GM12878 (cell line): ENCODE measurements at regions not wholly inside any gene's neighbourhood (a gene's known extent, or its start where the extent isn't known, plus 50 kb on each side); places are given as distances from the start of the nearest gene placed in this dataset.

Experiments
- ATAC-seq: fragments of 200-7000 bp; cut with Tn5 transposase; 3 replicates; pipeline ENCODE4 v1.9.1; 2020; ENCODE audit warnings: mild to moderate bottlenecking, moderate library complexity
- BruUV-seq: library from RNA; stranded (reverse); fragments of 400-500 nt; replicated peaks from 2 replicates; lab custom pipeline; 2021; lab: Mats Ljungman, UMichigan
- CTCF ChIA-PET: fragments of 300-600 bp; sonication (Branson Sonifier 250); formaldehyde crosslinking; extraction: SDS; loops from one replicate; lab custom pipeline; 2021; ENCODE audit warnings: inconsistent platforms; lab: Yijun Ruan, JAX
- POLR2A ChIA-PET: fragments of 350-600 bp; formaldehyde crosslinking; extraction: SDS; loops from one replicate; lab custom pipeline; 2021; ENCODE audit warnings: inconsistent platforms; lab: Charles Lee
- RAD21 ChIA-PET: fragments of 300-600 bp; sonication (Branson Sonifier 250); formaldehyde crosslinking; loops from one replicate; lab custom pipeline; 2023; ENCODE audit warnings: antibody characterized with exemption; ENCODE audit not compliant: unreplicated experiment; lab: Charles Lee
- SMC1A ChIA-PET: fragments of 300-600 bp; sonication (Branson Sonifier 250); formaldehyde crosslinking; loops from one replicate; lab custom pipeline; 2023; ENCODE audit not compliant: unreplicated experiment, uncharacterized antibody; lab: Charles Lee
- DNase-seq: peaks from one replicate; pipeline ENCODE4 v3.0.0-alpha.2; 2011; ENCODE audit warnings: low read depth, low spot score
- FAIRE-seq: peaks from 3 replicates; lab custom pipeline; 2011; peaks lifted over from hg19 to GRCh38; lab: Jason Lieb, UNC
- H2AFZ ChIP-seq: 2 replicates; pipeline ENCODE4 v1.6.0; 2011; ENCODE audit warnings: low read depth, low read length, control low read depth; ENCODE audit not compliant: control insufficient read depth
- H3K27ac ChIP-seq: 2 replicates; pipeline ENCODE4 v1.5.1; 2011; ENCODE audit warnings: control low read depth; ENCODE audit not compliant: control insufficient read depth, insufficient read depth
- H3K27me3 ChIP-seq, 2 experiments: replicated peaks in 1 of 2; 2 replicates each; pipeline versions ENCODE4 v1.6.0 to v1.6.1; 2011; ENCODE audit warnings: low read length in 1 of 2; ENCODE audit not compliant: control insufficient read depth in 2 of 2, insufficient read depth in 2 of 2
- H3K36me3 ChIP-seq, 2 experiments: 2 replicates each; pipeline ENCODE4 v1.5.1; 2011; ENCODE audit warnings: low read length in 1 of 2; ENCODE audit not compliant: control insufficient read depth in 2 of 2, insufficient read depth in 2 of 2
- H3K4me1 ChIP-seq: 2 replicates; pipeline ENCODE4 v1.6.1; 2011; ENCODE audit warnings: mild to moderate bottlenecking, low read length, moderate library complexity, mixed read lengths; ENCODE audit not compliant: control insufficient read depth, insufficient read depth
- H3K4me2 ChIP-seq: 2 replicates; pipeline ENCODE4 v1.6.0; 2011; ENCODE audit warnings: control low read depth; ENCODE audit not compliant: control insufficient read depth, insufficient read depth
- H3K4me3 ChIP-seq: fragments of 200-600 bp; sonication (generic); 2 replicates; pipeline ENCODE4 v1.5.1; 2016
- H3K79me2 ChIP-seq: 2 replicates; pipeline ENCODE4 v1.6.0; 2011; ENCODE audit warnings: low read length; ENCODE audit not compliant: control insufficient read depth, insufficient read depth
- H3K9ac ChIP-seq: 2 replicates; pipeline ENCODE4 v1.8.0; 2011; ENCODE audit warnings: low read length, control low read depth, mixed read lengths; ENCODE audit not compliant: control insufficient read depth, insufficient read depth
- H3K9me3 ChIP-seq: replicated peaks from 3 replicates; pipeline ENCODE4 v1.5.1; 2011; ENCODE audit warnings: mild to moderate bottlenecking, low read length; ENCODE audit not compliant: control insufficient read depth, insufficient read depth
- H4K20me1 ChIP-seq: 2 replicates; pipeline ENCODE4 v1.6.0; 2011; ENCODE audit not compliant: control insufficient read depth, insufficient read depth
- BHLHE40 ChIP-seq, 2 experiments: fragments of 450-650 bp in 1 of 2; IDR thresholded peaks; 2 replicates each; pipeline ENCODE4 v1.6.1; 2011 to 2017; ENCODE audit warnings: low read depth in 2 of 2, borderline replicate concordance in 1 of 2, improper control_type of control experiment in 1 of 2, low read length in 1 of 2, mild to moderate bottlenecking in 1 of 2
- BRCA1 ChIP-seq: IDR thresholded peaks from 2 replicates; pipeline ENCODE4 v1.6.1; 2011; ENCODE audit warnings: low read depth, low read length, improper control_type of control experiment
- CBX5 ChIP-seq: sonication (generic); IDR thresholded peaks from 2 replicates; pipeline ENCODE4 v1.6.1; 2016; ENCODE audit warnings: low read depth, moderate library complexity, mild to moderate bottlenecking, inconsistent platforms
- MEF2A ChIP-seq: IDR thresholded peaks from 2 replicates; pipeline ENCODE4 v1.6.1; 2011; ENCODE audit warnings: low read depth, mild to moderate bottlenecking, low read length, moderate library complexity; ENCODE audit not compliant: insufficient read depth
- MEF2B ChIP-seq: fragments of 450-650 bp; IDR thresholded peaks from 2 replicates; pipeline ENCODE4 v1.6.1; 2018; ENCODE audit warnings: mild to moderate bottlenecking, moderate library complexity; ENCODE audit not compliant: partially characterized antibody, poor library complexity, severe bottlenecking
- NFIC ChIP-seq: IDR thresholded peaks from 2 replicates; pipeline ENCODE4 v1.6.1; 2012; ENCODE audit warnings: low read depth, mild to moderate bottlenecking, inconsistent platforms, low read length, moderate library complexity
- NR2F1 ChIP-seq: fragments of 450-650 bp; conservative IDR thresholded peaks from 2 replicates; pipeline ENCODE4 v1.6.1; 2017; ENCODE audit warnings: mild to moderate bottlenecking
- PAX8 ChIP-seq: fragments of 450-650 bp; IDR thresholded peaks from 2 replicates; pipeline ENCODE4 v1.6.1; 2017; ENCODE audit warnings: mild to moderate bottlenecking, moderate library complexity
- STAT1 ChIP-seq: fragments of 450-650 bp; conservative IDR thresholded peaks from 2 replicates; pipeline ENCODE4 v1.6.1; 2014; ENCODE audit warnings: antibody characterized with exemption, mild to moderate bottlenecking
- YY1 ChIP-seq: IDR thresholded peaks from 2 replicates; pipeline ENCODE4 v1.6.1; 2011; ENCODE audit warnings: low read depth, mild to moderate bottlenecking, low read length
- WGBS: methylation state at CpG from one replicate; pipeline ENCODE4 v1.1.6; 2016; ENCODE audit warnings: low lambda C conversion rate; ENCODE audit not compliant: insufficient replicate concordance, insufficient coverage; ENCODE audit errors: missing lambda C conversion rate; 5-methylcytosine and 5-hydroxymethylcytosine counted together
- in situ Hi-C: fragments of 300-500 bp; cut with MboI; formaldehyde crosslinking; loops from 9 replicates; pipeline ENCODE4 v1.14.3; 2018; ENCODE audit warnings: mixed read lengths
- intact Hi-C: fragments of 100-400 bp; cut with micrococcal nuclease; formaldehyde crosslinking; loops from one replicate; pipeline ENCODE4 v1.14.2; 2022; ENCODE audit not compliant: unreplicated experiment
- TF ChIP-seq, protein P1 (sequence below): IDR thresholded peaks from 2 replicates; pipeline ENCODE4 v1.6.1; 2012; ENCODE audit warnings: low read depth, low read length, improper control_type of control experiment
- TF ChIP-seq, protein P2 (sequence below): IDR thresholded peaks from 2 replicates; pipeline ENCODE4 v1.6.1; 2012; ENCODE audit warnings: low read depth, low read length, improper control_type of control experiment
- TF ChIP-seq, protein P3 (sequence below), 3 experiments: IDR thresholded peaks in 2 of 3; conservative IDR thresholded peaks in 1 of 3; 2 replicates each; pipeline ENCODE4 v1.5.1; 2011; ENCODE audit warnings: low read depth in 3 of 3, low read length in 3 of 3, mild to moderate bottlenecking in 3 of 3, control low read depth in 2 of 3, moderate library complexity in 2 of 3, inconsistent platforms in 1 of 3, mixed read lengths in 1 of 3; ENCODE audit not compliant: control insufficient read depth in 2 of 3, insufficient read depth in 1 of 3; ENCODE audit errors: extremely low read depth in 1 of 3

DNA sequence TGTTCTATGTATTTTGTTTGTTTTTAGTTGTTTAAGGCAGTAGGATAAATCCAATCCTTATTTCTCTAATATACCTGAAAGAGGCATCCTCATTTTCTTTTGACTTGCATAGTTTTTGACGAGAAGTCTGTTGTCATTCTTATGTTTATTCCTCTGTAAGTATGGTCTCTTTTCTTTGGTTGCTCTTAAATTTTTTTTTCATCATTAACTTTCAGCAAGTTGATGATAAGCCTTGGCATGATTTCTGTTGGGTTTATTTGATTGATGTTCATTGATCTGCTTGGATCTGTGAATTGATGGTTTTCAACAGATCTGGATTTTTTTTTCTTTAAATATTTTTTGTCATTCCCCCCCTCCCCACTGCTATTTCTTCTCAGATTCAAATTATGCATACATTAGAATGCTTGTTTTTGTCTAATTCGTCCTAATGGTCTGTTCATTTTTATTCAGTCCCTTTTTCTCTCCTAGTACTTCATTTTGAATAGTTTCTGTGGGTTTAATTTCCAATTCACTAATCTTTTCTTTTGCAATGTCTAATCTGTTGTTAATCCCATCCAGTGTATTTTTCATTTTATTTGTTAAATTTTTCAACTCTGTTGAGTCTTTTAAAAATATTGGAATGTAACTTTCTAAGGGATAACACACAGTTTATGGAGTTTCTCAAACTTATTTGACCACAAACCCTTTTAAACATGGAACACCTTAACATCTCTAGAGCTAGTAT lies 495.9 kb downstream of the CSNK1G3 start:
- TF ChIP-seq CBX5: 0 out of 2 replicates have a peak, but pooled peaks have one; percentile 66
- TF ChIP-seq STAT1: no peak
- no peak overlapping the region for H3K4me2 ChIP-seq
- DNase-seq: no peak
- POLR2A ChIA-PET: interaction anchor here (0.5 kb wide), 1 partner anchor 358 kb away, joined by 3 read pairs; no protein-coding TSS in a partner anchor
- intact Hi-C loops: no loop called here
- BruUV-seq: no TSS peak
- in situ Hi-C loops: no loop called here
- no peak overlapping the region for H3K4me3 ChIP-seq
- no peaks in the 10 kb centered on the region; the same call in 2 of the 3 replicates for H3K9me3 ChIP-seq
- no peaks in the 10 kb centered on the region for H3K4me1 ChIP-seq
- WGBS: 23% methylated on average over 2 of the region's 2 CpGs
- H3K27ac ChIP-seq: no peak overlapping the region
- SMC1A ChIA-PET: interaction anchor here (0.9 kb wide), 1 partner anchor 516 kb away, joined by 3 read pairs; no protein-coding TSS in a partner anchor
- no peak for FAIRE-seq
- no peak overlapping the region for H3K9ac ChIP-seq
- H2AFZ ChIP-seq: no peak overlapping the region
- RAD21 ChIA-PET: no interaction called here
- no peaks in the 10 kb centered on the region for H3K36me3 ChIP-seq
- H3K27me3 ChIP-seq: no peaks in the 10 kb centered on the region
- CTCF ChIA-PET: no interaction called here
- no peaks in the 10 kb centered on the region for H3K79me2 ChIP-seq
- no peaks in the 10 kb centered on the region for H4K20me1 ChIP-seq
- no peak for ATAC-seq

DNA sequence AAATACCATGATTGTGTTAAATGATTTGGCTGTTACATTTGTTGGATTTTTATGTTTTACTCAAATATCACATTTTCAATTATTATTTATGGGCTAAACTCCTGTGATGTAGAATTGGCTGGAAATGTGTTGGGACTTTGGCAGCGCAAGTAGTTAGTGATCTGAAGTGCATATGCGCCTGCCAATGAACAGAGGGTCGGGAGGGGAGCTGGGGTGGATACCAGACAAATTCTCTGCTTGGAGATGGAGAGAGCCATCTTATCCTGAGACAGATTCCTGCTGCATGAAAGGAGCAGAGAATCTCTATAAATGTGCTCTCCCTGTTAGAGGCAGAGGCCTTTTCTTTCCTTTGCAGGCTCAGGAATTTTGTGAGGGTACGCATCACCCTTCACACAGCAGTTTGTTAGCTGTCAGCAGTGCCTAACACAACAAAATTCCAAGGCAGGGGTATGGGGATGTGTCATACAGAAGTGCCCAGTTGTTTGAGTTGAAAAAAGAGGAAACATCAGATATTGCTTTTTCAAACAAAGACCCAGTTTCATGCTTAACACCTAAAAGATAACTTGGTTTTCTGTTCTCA lies 489.1 kb downstream of the CSNK1G3 start:
- RAD21 ChIA-PET: no interaction called here
- no TSS peak for BruUV-seq
- FAIRE-seq: no peak
- H3K9me3 ChIP-seq: no peaks in the 10 kb centered on the region
- no peak overlapping the region for H3K4me2 ChIP-seq
- no peaks in the 10 kb centered on the region for H3K4me1 ChIP-seq
- intact Hi-C loops (no loop called here), in situ Hi-C loops (no loop called here)
- WGBS: 38% methylated on average over 4 of the region's 4 CpGs
- no peaks in the 10 kb centered on the region; a peak in 1 of 4 replicates for H3K27me3 ChIP-seq
- H4K20me1 ChIP-seq: no peaks in the 10 kb centered on the region
- H3K9ac ChIP-seq: no peak overlapping the region
- SMC1A ChIA-PET: no interaction called here
- POLR2A ChIA-PET: interaction anchor here (0.6 kb wide), 1 partner anchor 26 kb away, joined by 10 read pairs; no protein-coding TSS in a partner anchor
- no peak for ATAC-seq
- no peaks in the 10 kb centered on the region for H3K79me2 ChIP-seq
- H2AFZ ChIP-seq: no peak overlapping the region
- no peak overlapping the region for H3K4me3 ChIP-seq
- H3K36me3 ChIP-seq: no peaks in the 10 kb centered on the region
- DNase-seq: no peak
- CTCF ChIA-PET: no interaction called here
- no peak overlapping the region for H3K27ac ChIP-seq
- TF ChIP-seq NR2F1 (no peak), PAX8 (no peak), NFIC (no peak), MEF2B (no peak), MEF2A (no peak), BRCA1 (no peak), BHLHE40 (IDR thresholded peaks at IDR 0.05; ENCODE audit: borderline replicate concordance in 1 of 2, low read depth in 2 of 2, low read length in 1 of 2) (no peak), YY1 (no peak)
- TF ChIP-seq, protein P1, sequence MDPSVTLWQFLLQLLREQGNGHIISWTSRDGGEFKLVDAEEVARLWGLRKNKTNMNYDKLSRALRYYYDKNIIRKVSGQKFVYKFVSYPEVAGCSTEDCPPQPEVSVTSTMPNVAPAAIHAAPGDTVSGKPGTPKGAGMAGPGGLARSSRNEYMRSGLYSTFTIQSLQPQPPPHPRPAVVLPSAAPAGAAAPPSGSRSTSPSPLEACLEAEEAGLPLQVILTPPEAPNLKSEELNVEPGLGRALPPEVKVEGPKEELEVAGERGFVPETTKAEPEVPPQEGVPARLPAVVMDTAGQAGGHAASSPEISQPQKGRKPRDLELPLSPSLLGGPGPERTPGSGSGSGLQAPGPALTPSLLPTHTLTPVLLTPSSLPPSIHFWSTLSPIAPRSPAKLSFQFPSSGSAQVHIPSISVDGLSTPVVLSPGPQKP: no peak
- TF ChIP-seq, protein P2, sequence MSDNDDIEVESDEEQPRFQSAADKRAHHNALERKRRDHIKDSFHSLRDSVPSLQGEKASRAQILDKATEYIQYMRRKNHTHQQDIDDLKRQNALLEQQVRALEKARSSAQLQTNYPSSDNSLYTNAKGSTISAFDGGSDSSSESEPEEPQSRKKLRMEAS: no peak
- TF ChIP-seq, protein P3, sequence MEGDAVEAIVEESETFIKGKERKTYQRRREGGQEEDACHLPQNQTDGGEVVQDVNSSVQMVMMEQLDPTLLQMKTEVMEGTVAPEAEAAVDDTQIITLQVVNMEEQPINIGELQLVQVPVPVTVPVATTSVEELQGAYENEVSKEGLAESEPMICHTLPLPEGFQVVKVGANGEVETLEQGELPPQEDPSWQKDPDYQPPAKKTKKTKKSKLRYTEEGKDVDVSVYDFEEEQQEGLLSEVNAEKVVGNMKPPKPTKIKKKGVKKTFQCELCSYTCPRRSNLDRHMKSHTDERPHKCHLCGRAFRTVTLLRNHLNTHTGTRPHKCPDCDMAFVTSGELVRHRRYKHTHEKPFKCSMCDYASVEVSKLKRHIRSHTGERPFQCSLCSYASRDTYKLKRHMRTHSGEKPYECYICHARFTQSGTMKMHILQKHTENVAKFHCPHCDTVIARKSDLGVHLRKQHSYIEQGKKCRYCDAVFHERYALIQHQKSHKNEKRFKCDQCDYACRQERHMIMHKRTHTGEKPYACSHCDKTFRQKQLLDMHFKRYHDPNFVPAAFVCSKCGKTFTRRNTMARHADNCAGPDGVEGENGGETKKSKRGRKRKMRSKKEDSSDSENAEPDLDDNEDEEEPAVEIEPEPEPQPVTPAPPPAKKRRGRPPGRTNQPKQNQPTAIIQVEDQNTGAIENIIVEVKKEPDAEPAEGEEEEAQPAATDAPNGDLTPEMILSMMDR (IDR thresholded peaks at IDR 0.05 in 2 of 3, conservative IDR thresholded peaks at IDR 0.05 in 1 of 3; ENCODE audit: control insufficient read depth in 2 of 3, extremely low read depth in 1 of 3, insufficient read depth in 1 of 3, low read depth in 3 of 3, low read length in 3 of 3): no peak
